GM21619 (cell line): ENCODE measurements at regions not wholly inside any gene's neighbourhood (a gene's known extent, or its start where the extent isn't known, plus 50 kb on each side); places are given as distances from the start of the nearest gene placed in this dataset.

Source experiments
- ATAC-seq: cut with Tn5 transposase; IDR thresholded peaks from one replicate; pipeline ENCODE4 v1.9.1; 2021; ENCODE audit not compliant: unreplicated experiment

GRCh38 chr16:79409978-79410377 lies 190.6 kb downstream of the MAF start:
- ATAC-seq = no peak

GRCh38 chr16:79408355-79408754 lies 192.2 kb downstream of the MAF start:
- no peak for ATAC-seq

GRCh38 chr16:79407461-79408135 lies 192.9 kb downstream of the MAF start:
- no peak for ATAC-seq

GRCh38 chr16:79407005-79407404 lies 193.5 kb downstream of the MAF start:
- ATAC-seq = no peak

GRCh38 chr16:79404571-79404970 lies 196.0 kb downstream of the MAF start:
- ATAC-seq = no peak

GRCh38 chr16:79403534-79403933 lies 197.0 kb downstream of the MAF start:
- ATAC-seq = no peak

GRCh38 chr16:79402920-79403319 lies 197.6 kb downstream of the MAF start:
- ATAC-seq = no peak

GRCh38 chr16:79402356-79402755 lies 198.2 kb downstream of the MAF start:
- ATAC-seq = no peak

GRCh38 chr16:79401782-79402181 lies 198.8 kb downstream of the MAF start:
- no peak for ATAC-seq

- no peak for ATAC-seq
Observed at GRCh38 chr16:79401157-79401556, 199.4 kb downstream of the MAF start.

- no peak for ATAC-seq
Observed at GRCh38 chr16:79400462-79401149, 199.9 kb downstream of the MAF start.

- ATAC-seq = no peak
Observed at GRCh38 chr16:79395591-79395990, 204.9 kb downstream of the MAF start.

- ATAC-seq = no peak
Observed at GRCh38 chr16:79394206-79394605, 206.3 kb downstream of the MAF start.

- no peak for ATAC-seq
Observed at GRCh38 chr16:79393564-79393963, 207.0 kb downstream of the MAF start.

- no peak for ATAC-seq
Observed at GRCh38 chr16:79393127-79393526, 207.4 kb downstream of the MAF start.

- no peak for ATAC-seq
Observed at GRCh38 chr16:79392081-79392480, 208.5 kb downstream of the MAF start.

- ATAC-seq = no peak
Observed at GRCh38 chr16:79391395-79391794, 209.1 kb downstream of the MAF start.

GRCh38 chr16:79390481-79391051 lies 210.0 kb downstream of the MAF start:
- ATAC-seq = no peak

- no peak for ATAC-seq
Observed at GRCh38 chr16:79388396-79388795, 212.1 kb downstream of the MAF start.

- no peak for ATAC-seq
Observed at GRCh38 chr16:79386299-79386698, 214.2 kb downstream of the MAF start.

GRCh38 chr16:79381603-79382042 lies 218.9 kb downstream of the MAF start:
- no peak for ATAC-seq

GRCh38 chr16:79380995-79381602 lies 219.4 kb downstream of the MAF start:
- no peak for ATAC-seq
